ENCODE measurements at regions not wholly inside any gene's neighbourhood (a gene's known extent, or its start where the extent isn't known, plus 50 kb on each side); places are given as distances from the start of the nearest gene placed in this dataset.

DNA sequence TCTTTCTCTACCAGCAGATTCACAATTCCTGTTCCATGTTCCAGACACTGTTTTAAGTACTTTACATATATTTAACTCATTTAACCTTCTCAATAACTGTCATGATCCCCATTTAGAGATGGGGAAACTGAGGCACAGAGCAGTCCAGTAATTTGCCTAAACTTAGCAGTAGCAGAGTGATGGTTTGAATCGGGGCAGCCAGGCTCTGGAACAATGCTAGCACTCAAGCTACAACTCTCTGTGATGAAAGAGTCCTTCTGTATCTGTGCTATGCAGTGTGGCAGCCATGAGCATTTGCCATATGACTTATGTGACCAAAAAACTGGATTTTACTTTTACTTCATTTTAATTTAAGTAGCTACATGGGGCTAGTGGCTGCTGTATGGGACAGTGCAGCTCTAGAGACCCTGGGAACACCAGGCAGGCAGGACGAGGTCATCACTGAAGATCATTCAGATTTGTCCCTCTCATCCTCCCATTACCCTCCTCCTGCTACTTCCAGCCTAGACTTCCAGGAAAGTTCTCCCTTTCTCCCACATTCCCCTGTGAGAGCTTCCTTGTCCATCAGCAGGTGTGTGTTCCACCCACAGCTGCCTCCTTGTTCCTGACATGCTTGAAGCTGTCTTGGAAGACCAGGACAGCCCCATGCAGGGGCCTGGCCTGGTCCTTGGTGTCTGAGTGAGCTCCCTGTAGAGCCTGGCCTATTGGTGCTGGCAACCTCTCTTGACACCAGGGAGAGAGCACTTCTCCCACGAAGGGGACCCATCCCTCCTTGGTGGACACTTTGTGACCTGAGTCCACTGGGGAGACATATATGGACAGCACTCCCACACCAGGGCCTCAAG, 157.0 kb downstream of the MRPL14 start:
- Histone ChIP-seq H3K27ac (replicated peaks) (no peak overlapping the region), H3K27me3 (ENCODE audit: insufficient read depth, poor library complexity, severe bottlenecking) (no peaks in the 10 kb centered on the region), H3K4me3 (replicated peaks; ENCODE audit: insufficient read depth, low read length) (no peak overlapping the region)
- no peak for DNase-seq (ENCODE audit: low read depth in 1 of 2, low spot score in 1 of 2)
- TF ChIP-seq, protein P1, sequence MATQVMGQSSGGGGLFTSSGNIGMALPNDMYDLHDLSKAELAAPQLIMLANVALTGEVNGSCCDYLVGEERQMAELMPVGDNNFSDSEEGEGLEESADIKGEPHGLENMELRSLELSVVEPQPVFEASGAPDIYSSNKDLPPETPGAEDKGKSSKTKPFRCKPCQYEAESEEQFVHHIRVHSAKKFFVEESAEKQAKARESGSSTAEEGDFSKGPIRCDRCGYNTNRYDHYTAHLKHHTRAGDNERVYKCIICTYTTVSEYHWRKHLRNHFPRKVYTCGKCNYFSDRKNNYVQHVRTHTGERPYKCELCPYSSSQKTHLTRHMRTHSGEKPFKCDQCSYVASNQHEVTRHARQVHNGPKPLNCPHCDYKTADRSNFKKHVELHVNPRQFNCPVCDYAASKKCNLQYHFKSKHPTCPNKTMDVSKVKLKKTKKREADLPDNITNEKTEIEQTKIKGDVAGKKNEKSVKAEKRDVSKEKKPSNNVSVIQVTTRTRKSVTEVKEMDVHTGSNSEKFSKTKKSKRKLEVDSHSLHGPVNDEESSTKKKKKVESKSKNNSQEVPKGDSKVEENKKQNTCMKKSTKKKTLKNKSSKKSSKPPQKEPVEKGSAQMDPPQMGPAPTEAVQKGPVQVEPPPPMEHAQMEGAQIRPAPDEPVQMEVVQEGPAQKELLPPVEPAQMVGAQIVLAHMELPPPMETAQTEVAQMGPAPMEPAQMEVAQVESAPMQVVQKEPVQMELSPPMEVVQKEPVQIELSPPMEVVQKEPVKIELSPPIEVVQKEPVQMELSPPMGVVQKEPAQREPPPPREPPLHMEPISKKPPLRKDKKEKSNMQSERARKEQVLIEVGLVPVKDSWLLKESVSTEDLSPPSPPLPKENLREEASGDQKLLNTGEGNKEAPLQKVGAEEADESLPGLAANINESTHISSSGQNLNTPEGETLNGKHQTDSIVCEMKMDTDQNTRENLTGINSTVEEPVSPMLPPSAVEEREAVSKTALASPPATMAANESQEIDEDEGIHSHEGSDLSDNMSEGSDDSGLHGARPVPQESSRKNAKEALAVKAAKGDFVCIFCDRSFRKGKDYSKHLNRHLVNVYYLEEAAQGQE (IDR thresholded peaks at IDR 0.05; ENCODE audit: insufficient replicate concordance, low read depth): no peak
- TF ChIP-seq POLR2AphosphoS5 (IDR thresholded peaks at IDR 0.05; ENCODE audit: low read depth) (no peak), GABPA (IDR thresholded peaks at IDR 0.05; ENCODE audit: low read depth) (no peak), SPI1 (IDR thresholded peaks at IDR 0.05; ENCODE audit: borderline replicate concordance, low read depth) (no peak)
- TF ChIP-seq, protein P2, sequence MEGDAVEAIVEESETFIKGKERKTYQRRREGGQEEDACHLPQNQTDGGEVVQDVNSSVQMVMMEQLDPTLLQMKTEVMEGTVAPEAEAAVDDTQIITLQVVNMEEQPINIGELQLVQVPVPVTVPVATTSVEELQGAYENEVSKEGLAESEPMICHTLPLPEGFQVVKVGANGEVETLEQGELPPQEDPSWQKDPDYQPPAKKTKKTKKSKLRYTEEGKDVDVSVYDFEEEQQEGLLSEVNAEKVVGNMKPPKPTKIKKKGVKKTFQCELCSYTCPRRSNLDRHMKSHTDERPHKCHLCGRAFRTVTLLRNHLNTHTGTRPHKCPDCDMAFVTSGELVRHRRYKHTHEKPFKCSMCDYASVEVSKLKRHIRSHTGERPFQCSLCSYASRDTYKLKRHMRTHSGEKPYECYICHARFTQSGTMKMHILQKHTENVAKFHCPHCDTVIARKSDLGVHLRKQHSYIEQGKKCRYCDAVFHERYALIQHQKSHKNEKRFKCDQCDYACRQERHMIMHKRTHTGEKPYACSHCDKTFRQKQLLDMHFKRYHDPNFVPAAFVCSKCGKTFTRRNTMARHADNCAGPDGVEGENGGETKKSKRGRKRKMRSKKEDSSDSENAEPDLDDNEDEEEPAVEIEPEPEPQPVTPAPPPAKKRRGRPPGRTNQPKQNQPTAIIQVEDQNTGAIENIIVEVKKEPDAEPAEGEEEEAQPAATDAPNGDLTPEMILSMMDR (IDR thresholded peaks at IDR 0.05; ENCODE audit: insufficient read depth, low read length): no peak

DNA sequence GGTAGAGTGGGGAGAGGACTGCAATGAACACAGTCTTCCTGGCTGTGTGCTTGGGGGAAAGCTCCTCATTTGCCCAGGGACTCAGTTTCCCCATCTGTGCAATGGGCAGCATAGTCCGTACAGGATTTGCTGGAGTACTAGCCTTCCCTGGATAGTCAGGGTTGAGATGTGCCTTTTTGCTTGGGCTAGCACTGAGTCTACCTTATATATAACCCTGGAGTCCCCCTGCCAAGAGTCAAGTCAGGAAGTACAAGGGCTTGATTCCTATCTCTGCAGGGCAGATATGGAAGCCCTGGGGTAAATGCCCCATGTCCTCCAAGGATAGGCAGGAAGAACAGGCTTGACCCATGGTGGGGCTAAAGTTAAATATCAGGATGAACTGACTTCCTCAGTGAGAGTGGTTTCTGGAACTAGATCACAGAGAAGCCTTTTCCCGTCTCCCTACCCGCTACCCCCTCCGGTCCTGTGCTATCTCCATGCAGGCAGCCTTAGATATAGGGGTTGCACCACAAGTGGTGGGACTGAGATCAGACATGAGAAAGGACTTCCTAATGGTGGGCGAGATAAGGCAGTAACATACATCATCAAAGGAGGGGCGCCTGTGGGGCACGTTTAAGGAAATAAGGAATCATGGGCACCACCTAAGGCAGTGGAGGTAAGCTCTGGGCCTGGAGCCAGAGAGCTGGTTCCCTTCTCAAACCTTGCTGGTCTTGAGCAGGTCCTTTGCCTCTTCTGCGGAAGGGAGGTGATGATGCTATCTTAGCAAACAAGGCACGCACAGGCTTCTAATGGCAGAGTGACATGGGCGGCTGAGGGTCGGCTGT, 157.9 kb downstream of the MRPL14 start:
- H3K27ac ChIP-seq (replicated peaks): no peak overlapping the region
- DNase-seq (ENCODE audit: low read depth in 1 of 2, low spot score in 1 of 2): no peak
- no peaks in the 10 kb centered on the region for H3K27me3 ChIP-seq (ENCODE audit: insufficient read depth, poor library complexity, severe bottlenecking)
- TF ChIP-seq, protein P1 (IDR thresholded peaks at IDR 0.05; ENCODE audit: insufficient replicate concordance, low read depth): no peak
- TF ChIP-seq, protein P2 (IDR thresholded peaks at IDR 0.05; ENCODE audit: insufficient read depth, low read length): no peak
- no peak for TF ChIP-seq POLR2AphosphoS5 (IDR thresholded peaks at IDR 0.05; ENCODE audit: low read depth)
- no peak for TF ChIP-seq GABPA (IDR thresholded peaks at IDR 0.05; ENCODE audit: low read depth)
- no peak for TF ChIP-seq SPI1 (IDR thresholded peaks at IDR 0.05; ENCODE audit: borderline replicate concordance, low read depth)
- no peak overlapping the region for H3K4me3 ChIP-seq (replicated peaks; ENCODE audit: insufficient read depth, low read length)

DNA sequence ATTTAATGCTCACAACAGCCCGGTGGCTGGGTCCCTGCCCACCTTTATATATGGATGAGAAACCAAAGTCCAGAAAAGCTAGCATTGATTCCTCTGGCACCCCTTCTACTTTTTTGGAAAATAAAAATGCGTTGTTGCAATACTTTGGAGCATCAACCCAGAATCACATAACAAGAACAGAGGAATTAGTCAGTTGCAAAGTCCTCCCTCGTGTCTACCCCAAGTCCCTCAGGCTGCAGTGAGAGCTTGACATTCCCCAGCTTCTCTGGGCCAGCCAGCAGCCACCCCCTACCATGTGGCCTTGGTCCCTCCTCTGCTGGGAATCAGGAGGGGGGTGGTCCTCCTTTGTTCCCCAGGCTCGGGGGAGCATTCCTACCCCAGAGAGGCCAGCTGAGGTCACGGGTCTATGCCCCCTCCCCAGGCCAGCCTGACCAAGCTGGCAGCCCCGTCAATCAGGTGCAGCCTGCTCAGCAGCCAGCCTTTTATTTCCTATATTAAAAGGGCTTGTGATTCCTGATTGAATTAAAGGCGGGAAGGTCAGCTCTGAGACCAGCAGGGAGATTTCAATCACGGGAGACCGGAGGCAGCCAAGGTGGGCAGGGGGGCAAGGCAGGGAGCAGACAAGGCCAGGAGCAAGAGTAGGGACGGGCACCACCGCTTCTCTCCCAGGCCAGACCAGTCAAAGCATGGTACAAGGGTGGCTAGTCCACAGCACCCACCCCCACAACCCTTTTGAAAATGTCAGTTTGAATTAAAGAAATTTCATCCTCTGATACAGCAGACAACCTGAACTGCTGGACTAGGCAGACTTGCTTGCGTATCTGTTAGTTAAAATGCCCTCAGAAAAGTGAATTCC, 158.9 kb downstream of the MRPL14 start:
- Histone ChIP-seq H3K27me3 (ENCODE audit: insufficient read depth, poor library complexity, severe bottlenecking) (no peaks in the 10 kb centered on the region), H3K27ac (replicated peaks) (no peak overlapping the region), H3K4me3 (replicated peaks; ENCODE audit: insufficient read depth, low read length) (no peak overlapping the region)
- TF ChIP-seq SPI1 (IDR thresholded peaks at IDR 0.05; ENCODE audit: borderline replicate concordance, low read depth): no peak
- no peak for TF ChIP-seq POLR2AphosphoS5 (IDR thresholded peaks at IDR 0.05; ENCODE audit: low read depth)
- no peak for TF ChIP-seq GABPA (IDR thresholded peaks at IDR 0.05; ENCODE audit: low read depth)
- TF ChIP-seq, protein P2 (IDR thresholded peaks at IDR 0.05; ENCODE audit: insufficient read depth, low read length): no peak
- DNase-seq (ENCODE audit: low read depth in 1 of 2, low spot score in 1 of 2): no peak
